ENCODE measurements at regions not wholly inside any gene's neighbourhood (a gene's known extent, or its start where the extent isn't known, plus 50 kb on each side); places are given as distances from the start of the nearest gene placed in this dataset.

DNA sequence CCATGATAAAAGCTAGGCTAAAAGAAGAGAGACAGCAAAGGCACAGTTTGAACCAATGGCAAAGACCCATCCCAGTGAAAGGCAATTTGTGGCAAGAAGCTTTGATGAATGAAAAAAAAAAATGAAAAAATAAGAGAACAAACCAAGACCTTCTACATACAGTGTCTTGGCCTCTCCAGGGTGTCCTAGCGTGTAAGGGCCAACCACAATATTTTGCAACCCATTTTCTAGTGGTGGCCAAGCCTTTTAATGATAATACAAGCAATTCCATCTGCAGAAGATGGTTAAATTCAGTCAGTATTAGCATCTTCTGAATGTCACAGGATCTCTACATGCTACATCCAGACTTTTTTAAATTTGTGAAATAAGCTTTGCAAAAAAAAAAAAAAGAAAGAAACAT, 270.4 kb downstream of the LRATD1 start:
- Histone ChIP-seq H3K4me2 (ENCODE audit: control insufficient read depth, insufficient read depth) (no peak overlapping the region), H4K20me1 (ENCODE audit: control insufficient read depth, insufficient read depth) (no peaks in the 10 kb centered on the region), H3K36me3 (ENCODE audit: control insufficient read depth in 2 of 2, insufficient read depth in 2 of 2, low read length in 1 of 2) (no peaks in the 10 kb centered on the region), H3K27ac (ENCODE audit: control insufficient read depth, insufficient read depth) (no peak overlapping the region), H3K9ac (ENCODE audit: control insufficient read depth, insufficient read depth, low read length) (no peak overlapping the region), H3K4me1 (ENCODE audit: control insufficient read depth, insufficient read depth, low read length) (no peaks in the 10 kb centered on the region), H3K9me3 (replicated peaks; ENCODE audit: control insufficient read depth, insufficient read depth, low read length) (no peaks in the 10 kb centered on the region), H2AFZ (ENCODE audit: control insufficient read depth, low read depth, low read length) (no peak overlapping the region), H3K4me3 (no peak overlapping the region), H3K27me3 (replicated peaks in 1 of 2; ENCODE audit: control insufficient read depth in 2 of 2, insufficient read depth in 2 of 2, low read length in 1 of 2) (no peaks in the 10 kb centered on the region), H3K79me2 (ENCODE audit: control insufficient read depth, insufficient read depth, low read length) (no peaks in the 10 kb centered on the region)
- ChIA-PET CTCF (interaction anchor here (0.6 to 2.8 kb wide), 17 partner anchors 11 to 1642 kb away, joined by 3 to 22 read pairs (median 3); no protein-coding TSS in a partner anchor), SMC1A (ENCODE audit: uncharacterized antibody, unreplicated experiment) (interaction anchor here (0.8 to 1.4 kb wide), 5 partner anchors 342 to 1353 kb away, joined by 3 to 4 read pairs (median 3); no protein-coding TSS in a partner anchor), RAD21 (ENCODE audit: unreplicated experiment) (interaction anchor here (1.0 to 2.3 kb wide), 3 partner anchors 12 to 674 kb away, joined by 3 to 7 read pairs (median 3); no protein-coding TSS in a partner anchor), POLR2A (no interaction called here)
- ATAC-seq (no peak), DNase-seq (ENCODE audit: low read depth, low spot score) (no peak), FAIRE-seq (no peak)
- in situ Hi-C loops (cut with MboI), result loop anchor here (5.0 to 10.0 kb wide), 2 partner anchors 679 to 1848 kb away; no protein-coding TSS in a partner anchor
- intact Hi-C loops (cut with micrococcal nuclease; ENCODE audit: unreplicated experiment), result loop anchor here (2.0 to 10.0 kb wide), 4 partner anchors 474 to 1856 kb away; no protein-coding TSS in a partner anchor
- BruUV-seq (replicated peaks), result no TSS peak
- TF ChIP-seq, protein P1, sequence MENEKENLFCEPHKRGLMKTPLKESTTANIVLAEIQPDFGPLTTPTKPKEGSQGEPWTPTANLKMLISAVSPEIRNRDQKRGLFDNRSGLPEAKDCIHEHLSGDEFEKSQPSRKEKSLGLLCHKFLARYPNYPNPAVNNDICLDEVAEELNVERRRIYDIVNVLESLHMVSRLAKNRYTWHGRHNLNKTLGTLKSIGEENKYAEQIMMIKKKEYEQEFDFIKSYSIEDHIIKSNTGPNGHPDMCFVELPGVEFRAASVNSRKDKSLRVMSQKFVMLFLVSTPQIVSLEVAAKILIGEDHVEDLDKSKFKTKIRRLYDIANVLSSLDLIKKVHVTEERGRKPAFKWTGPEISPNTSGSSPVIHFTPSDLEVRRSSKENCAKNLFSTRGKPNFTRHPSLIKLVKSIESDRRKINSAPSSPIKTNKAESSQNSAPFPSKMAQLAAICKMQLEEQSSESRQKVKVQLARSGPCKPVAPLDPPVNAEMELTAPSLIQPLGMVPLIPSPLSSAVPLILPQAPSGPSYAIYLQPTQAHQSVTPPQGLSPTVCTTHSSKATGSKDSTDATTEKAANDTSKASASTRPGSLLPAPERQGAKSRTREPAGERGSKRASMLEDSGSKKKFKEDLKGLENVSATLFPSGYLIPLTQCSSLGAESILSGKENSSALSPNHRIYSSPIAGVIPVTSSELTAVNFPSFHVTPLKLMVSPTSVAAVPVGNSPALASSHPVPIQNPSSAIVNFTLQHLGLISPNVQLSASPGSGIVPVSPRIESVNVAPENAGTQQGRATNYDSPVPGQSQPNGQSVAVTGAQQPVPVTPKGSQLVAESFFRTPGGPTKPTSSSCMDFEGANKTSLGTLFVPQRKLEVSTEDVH (IDR thresholded peaks at IDR 0.05; ENCODE audit: low read depth, partially characterized antibody), result no peak
- TF ChIP-seq SMAD5 (IDR thresholded peaks at IDR 0.05; ENCODE audit: low read depth) (no peak), YY1 (IDR thresholded peaks at IDR 0.05; ENCODE audit: low read depth, low read length) (no peak), EZH2 (IDR thresholded peaks at IDR 0.05; ENCODE audit: borderline replicate concordance, control insufficient read depth, low read depth, low read length) (no peak), SIN3A (IDR thresholded peaks at IDR 0.05; ENCODE audit: low read depth, low read length) (no peak), BRCA1 (IDR thresholded peaks at IDR 0.05; ENCODE audit: low read depth, low read length) (no peak), SUPT20H (IDR thresholded peaks at IDR 0.05; ENCODE audit: borderline replicate concordance, control insufficient read depth, low read depth, low read length) (no peak)
- TF ChIP-seq, protein P2, sequence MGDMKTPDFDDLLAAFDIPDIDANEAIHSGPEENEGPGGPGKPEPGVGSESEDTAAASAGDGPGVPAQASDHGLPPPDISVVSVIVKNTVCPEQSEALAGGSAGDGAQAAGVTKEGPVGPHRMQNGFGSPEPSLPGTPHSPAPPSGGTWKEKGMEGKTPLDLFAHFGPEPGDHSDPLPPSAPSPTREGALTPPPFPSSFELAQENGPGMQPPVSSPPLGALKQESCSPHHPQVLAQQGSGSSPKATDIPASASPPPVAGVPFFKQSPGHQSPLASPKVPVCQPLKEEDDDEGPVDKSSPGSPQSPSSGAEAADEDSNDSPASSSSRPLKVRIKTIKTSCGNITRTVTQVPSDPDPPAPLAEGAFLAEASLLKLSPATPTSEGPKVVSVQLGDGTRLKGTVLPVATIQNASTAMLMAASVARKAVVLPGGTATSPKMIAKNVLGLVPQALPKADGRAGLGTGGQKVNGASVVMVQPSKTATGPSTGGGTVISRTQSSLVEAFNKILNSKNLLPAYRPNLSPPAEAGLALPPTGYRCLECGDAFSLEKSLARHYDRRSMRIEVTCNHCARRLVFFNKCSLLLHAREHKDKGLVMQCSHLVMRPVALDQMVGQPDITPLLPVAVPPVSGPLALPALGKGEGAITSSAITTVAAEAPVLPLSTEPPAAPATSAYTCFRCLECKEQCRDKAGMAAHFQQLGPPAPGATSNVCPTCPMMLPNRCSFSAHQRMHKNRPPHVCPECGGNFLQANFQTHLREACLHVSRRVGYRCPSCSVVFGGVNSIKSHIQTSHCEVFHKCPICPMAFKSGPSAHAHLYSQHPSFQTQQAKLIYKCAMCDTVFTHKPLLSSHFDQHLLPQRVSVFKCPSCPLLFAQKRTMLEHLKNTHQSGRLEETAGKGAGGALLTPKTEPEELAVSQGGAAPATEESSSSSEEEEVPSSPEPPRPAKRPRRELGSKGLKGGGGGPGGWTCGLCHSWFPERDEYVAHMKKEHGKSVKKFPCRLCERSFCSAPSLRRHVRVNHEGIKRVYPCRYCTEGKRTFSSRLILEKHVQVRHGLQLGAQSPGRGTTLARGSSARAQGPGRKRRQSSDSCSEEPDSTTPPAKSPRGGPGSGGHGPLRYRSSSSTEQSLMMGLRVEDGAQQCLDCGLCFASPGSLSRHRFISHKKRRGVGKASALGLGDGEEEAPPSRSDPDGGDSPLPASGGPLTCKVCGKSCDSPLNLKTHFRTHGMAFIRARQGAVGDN (IDR thresholded peaks at IDR 0.05), result no peak
- WGBS (ENCODE audit: insufficient coverage, insufficient replicate concordance, low lambda C conversion rate, missing lambda C conversion rate), result 0% methylated on average over 1 of the region's 1 CpG

All from GM12878 (cell line).